ENCODE measurements at regions not wholly inside any gene's neighbourhood (a gene's known extent, or its start where the extent isn't known, plus 50 kb on each side); places are given as distances from the start of the nearest gene placed in this dataset.

GRCh38 chr2:20150110-20150706 lies 74.7 kb downstream of the SDC1 start:
- H3K27ac ChIP-seq: no peak overlapping the region
- WGBS, 2 donors: 89 to 96% methylated on average over 5 of the region's 5 CpGs
- H3K9me3 ChIP-seq: no peaks in the 10 kb centered on the region
- peaks cover 7 to 33% (median 16%) of the 10 kb centered on the region in 3 donors for H3K4me1 ChIP-seq
- TF ChIP-seq CTCF (IDR thresholded peaks at IDR 0.05): no peak
- no peaks in the 10 kb centered on the region for H3K27me3 ChIP-seq
- intact Hi-C loops (cut with DNase I): no loop called here
- H3K36me3 ChIP-seq: no peaks in the 10 kb centered on the region
- H3K4me3 ChIP-seq: no peak overlapping the region
- no peak for DNase-seq

GRCh38 chr2:20149703-20150030 lies 75.3 kb downstream of the SDC1 start:
- H3K36me3 ChIP-seq: no peaks in the 10 kb centered on the region
- TF ChIP-seq CTCF (IDR thresholded peaks at IDR 0.05): no peak
- no peak for TF ChIP-seq POLR2A (IDR thresholded peaks at IDR 0.05)
- no peak overlapping the region for H3K27ac ChIP-seq
- H3K27me3 ChIP-seq: no peaks in the 10 kb centered on the region
- 79 to 90% methylated on average over 4 to 5 of the region's 5 CpGs for WGBS, 2 donors
- no peak overlapping the region for H3K4me3 ChIP-seq
- DNase-seq: no peak
- no peaks in the 10 kb centered on the region for H3K9me3 ChIP-seq
- H3K4me1 ChIP-seq: peaks cover 7 to 38% (median 22%) of the 10 kb centered on the region in 3 donors
- intact Hi-C loops (cut with DNase I): no loop called here

GRCh38 chr2:20148923-20149702 lies 75.8 kb downstream of the SDC1 start:
- H3K36me3 ChIP-seq: no peaks in the 10 kb centered on the region
- intact Hi-C loops (cut with DNase I): no loop called here
- H3K9me3 ChIP-seq: no peaks in the 10 kb centered on the region
- no peak overlapping the region for H3K4me3 ChIP-seq
- 58 to 67% methylated on average over 11 to 12 of the region's 12 CpGs for WGBS, 2 donors
- H3K27me3 ChIP-seq: no peaks in the 10 kb centered on the region
- H3K27ac ChIP-seq: no peak overlapping the region
- TF ChIP-seq CTCF (IDR thresholded peaks at IDR 0.05) (no peak), POLR2A (IDR thresholded peaks at IDR 0.05) (no peak)
- peaks cover 10 to 44% (median 23%) of the 10 kb centered on the region in 3 donors for H3K4me1 ChIP-seq
- no peak for DNase-seq

GRCh38 chr2:20148426-20148922 lies 76.5 kb downstream of the SDC1 start:
- Histone ChIP-seq H3K4me3 (no peak overlapping the region), H3K4me1 (peaks cover 14 to 44% (median 24%) of the 10 kb centered on the region in 3 donors), H3K27me3 (no peaks in the 10 kb centered on the region), H3K36me3 (no peaks in the 10 kb centered on the region), H3K27ac (no peak overlapping the region), H3K9me3 (no peaks in the 10 kb centered on the region)
- TF ChIP-seq CTCF (IDR thresholded peaks at IDR 0.05) (no peak), POLR2A (IDR thresholded peaks at IDR 0.05) (no peak)
- DNase-seq: no peak
- whole genome bisulfite sequencing, 2 donors: 84 to 87% methylated on average over 5 of the region's 5 CpGs
- intact Hi-C loops (cut with DNase I): no loop called here

GRCh38 chr2:20147351-20147750 lies 77.6 kb downstream of the SDC1 start:
- Histone ChIP-seq H3K36me3 (no peaks in the 10 kb centered on the region), H3K27me3 (no peaks in the 10 kb centered on the region), H3K4me1 (peaks cover 25 to 47% (median 34%) of the 10 kb centered on the region in 3 donors), H3K9me3 (no peaks in the 10 kb centered on the region), H3K27ac (no peak overlapping the region), H3K4me3 (no peak overlapping the region)
- no peak for DNase-seq
- WGBS, 2 donors: 90 to 92% methylated on average over 3 of the region's 3 CpGs
- intact Hi-C loops (cut with DNase I): no loop called here
- TF ChIP-seq CTCF (IDR thresholded peaks at IDR 0.05): no peak
- TF ChIP-seq POLR2A (IDR thresholded peaks at IDR 0.05): no peak
